GM23338 (cell line): ENCODE measurements at regions not wholly inside any gene's neighbourhood (a gene's known extent, or its start where the extent isn't known, plus 50 kb on each side); places are given as distances from the start of the nearest gene placed in this dataset.

ENCODE experiments used
- ATAC-seq: fragments of 200-7000 bp; cut with Tn5 transposase; 3 replicates; pipeline ENCODE4 v1.9.1; 2020
- DNase-seq: peaks from one replicate; pipeline ENCODE4 v3.0.0-alpha.2; 2015; ENCODE audit warnings: low spot score
- H2AFZ ChIP-seq: fragments of 200-600 bp; sonication (generic); 2 replicates; pipeline ENCODE4 v1.8.0; 2016; ENCODE audit warnings: antibody characterized with exemption, mild to moderate bottlenecking, moderate library complexity
- H3F3A ChIP-seq: fragments of 200-600 bp; sonication (generic); replicated peaks from 2 replicates; pipeline ENCODE4 v1.8.0; 2017; ENCODE audit warnings: antibody characterized with exemption, mixed run types, low read depth
- H3K27ac ChIP-seq: fragments of 200-600 bp; sonication (generic); 2 replicates; pipeline ENCODE4 v1.6.1; 2016; ENCODE audit warnings: low read depth
- H3K27me3 ChIP-seq: fragments of 200-600 bp; sonication (generic); 2 replicates; pipeline ENCODE4 v1.8.0; 2016; ENCODE audit warnings: mild to moderate bottlenecking, mixed run types, moderate library complexity; ENCODE audit not compliant: insufficient read depth
- H3K36me3 ChIP-seq: fragments of 200-600 bp; sonication (generic); 2 replicates; pipeline ENCODE4 v1.8.0; 2016; ENCODE audit warnings: mild to moderate bottlenecking; ENCODE audit not compliant: insufficient read depth
- H3K4me1 ChIP-seq: fragments of 200-600 bp; sonication (generic); 2 replicates; pipeline ENCODE4 v1.8.0; 2016; ENCODE audit warnings: mild to moderate bottlenecking, moderate library complexity; ENCODE audit not compliant: insufficient read depth
- H3K4me2 ChIP-seq: fragments of 200-600 bp; sonication (generic); 2 replicates; pipeline ENCODE4 v1.7.1; 2017; ENCODE audit warnings: mixed run types
- H3K4me3 ChIP-seq: fragments of 200-600 bp; sonication (generic); 2 replicates; pipeline ENCODE4 v1.6.1; 2016; ENCODE audit warnings: mixed run types
- H3K79me2 ChIP-seq: fragments of 200-600 bp; sonication (generic); replicated peaks from 2 replicates; pipeline ENCODE4 v1.8.0; 2017; ENCODE audit warnings: mild to moderate bottlenecking; ENCODE audit not compliant: insufficient read depth
- H3K9me2 ChIP-seq: fragments of 200-600 bp; sonication (generic); 2 replicates; pipeline ENCODE4 v1.8.0; 2017; ENCODE audit not compliant: insufficient read depth
- H4K20me1 ChIP-seq: fragments of 200-600 bp; sonication (generic); replicated peaks from 2 replicates; pipeline ENCODE4 v1.8.0; 2017; ENCODE audit warnings: mild to moderate bottlenecking; ENCODE audit not compliant: insufficient read depth
- H3K27ac Mint-ChIP-seq: 2 replicates; pipeline ENCODE4 v1.8.0; 2020; ENCODE audit warnings: inconsistent platforms, mild to moderate bottlenecking, moderate library complexity, mixed read lengths
- H3K27me3 Mint-ChIP-seq: 3 replicates; pipeline ENCODE4 v1.8.0; 2022; ENCODE audit warnings: low read depth, mild to moderate bottlenecking, moderate library complexity, mixed read lengths, inconsistent platforms; ENCODE audit not compliant: insufficient read depth, poor library complexity
- H3K36me3 Mint-ChIP-seq: 3 replicates; pipeline ENCODE4 v1.8.0; 2021; ENCODE audit warnings: low read depth, mild to moderate bottlenecking, inconsistent platforms, moderate library complexity, mixed read lengths
- H3K4me1 Mint-ChIP-seq: 3 replicates; pipeline ENCODE4 v1.8.0; 2020; ENCODE audit warnings: mild to moderate bottlenecking, inconsistent platforms, mixed read lengths
- H3K4me3 Mint-ChIP-seq: 3 replicates; pipeline ENCODE4 v1.8.0; 2021; ENCODE audit warnings: moderate library complexity, mild to moderate bottlenecking, inconsistent platforms, mixed read lengths
- H3K9me3 Mint-ChIP-seq: 3 replicates; pipeline ENCODE4 v1.8.0; 2020; ENCODE audit warnings: moderate library complexity, mild to moderate bottlenecking, inconsistent platforms, mixed read lengths
- CREB1 ChIP-seq: fragments of 250-450 bp; sonication (Bioruptor Pico); IDR thresholded peaks from 2 replicates; pipeline ENCODE4 v1.5.0; 2020; ENCODE audit warnings: low read depth, mild to moderate bottlenecking, moderate library complexity
- EZH2 ChIP-seq: fragments of 200-600 bp; sonication (generic); IDR thresholded peaks from one replicate; pipeline ENCODE4 v1.8.0; 2017; ENCODE audit warnings: antibody characterized with exemption, mild to moderate bottlenecking, low read depth; ENCODE audit not compliant: unreplicated experiment
- EZH2phosphoT487 ChIP-seq: fragments of 200-600 bp; sonication (generic); IDR thresholded peaks from one replicate; pipeline ENCODE4 v1.8.1; 2018; ENCODE audit warnings: antibody characterized with exemption; ENCODE audit not compliant: unreplicated experiment
- JUNB ChIP-seq: IDR thresholded peaks from one replicate; pipeline ENCODE4 v1.6.1; 2016; ENCODE audit warnings: antibody characterized with exemption; ENCODE audit not compliant: unreplicated experiment
- NANOG ChIP-seq: IDR thresholded peaks from 2 replicates; pipeline ENCODE4 v1.6.1; 2016; ENCODE audit warnings: antibody characterized with exemption, borderline replicate concordance
- POLR2AphosphoS5 ChIP-seq: IDR thresholded peaks from 2 replicates; pipeline ENCODE4 v1.6.1; 2016; ENCODE audit warnings: antibody characterized with exemption, low read depth
- STAT1 ChIP-seq: IDR thresholded peaks from one replicate; pipeline ENCODE4 v1.6.1; 2016; ENCODE audit warnings: antibody characterized with exemption; ENCODE audit not compliant: unreplicated experiment
- ZNF114 ChIP-seq: fragments of 250-450 bp; sonication (Bioruptor Pico); IDR thresholded peaks from 2 replicates; pipeline ENCODE4 v1.5.0; 2020; ENCODE audit warnings: mild to moderate bottlenecking, moderate library complexity
- ZNF331 ChIP-seq: fragments of 250-450 bp; sonication (Bioruptor Pico); IDR thresholded peaks from 2 replicates; pipeline ENCODE4 v1.5.0; 2020; ENCODE audit warnings: low read depth, mild to moderate bottlenecking, moderate library complexity
- TF ChIP-seq, protein P1 (sequence below): IDR thresholded peaks from one replicate; pipeline ENCODE4 v1.6.1; 2018; ENCODE audit warnings: antibody characterized with exemption; ENCODE audit not compliant: unreplicated experiment
- TF ChIP-seq, protein P2 (sequence below): fragments of 250-450 bp; sonication (Bioruptor Pico); IDR thresholded peaks from 2 replicates; pipeline ENCODE4 v1.5.0; 2020; ENCODE audit warnings: mild to moderate bottlenecking, moderate library complexity
- TF ChIP-seq, protein P3 (sequence below), 2 experiments: fragments of 200-600 bp in 1 of 2; sonication (generic) in 1 of 2; conservative IDR thresholded peaks; 2 replicates each; pipeline versions ENCODE4 v1.5.1 to v1.6.1; 2016 to 2017; ENCODE audit warnings: antibody characterized with exemption in 2 of 2, low read depth in 2 of 2, mild to moderate bottlenecking in 2 of 2, moderate library complexity in 1 of 2

DNA sequence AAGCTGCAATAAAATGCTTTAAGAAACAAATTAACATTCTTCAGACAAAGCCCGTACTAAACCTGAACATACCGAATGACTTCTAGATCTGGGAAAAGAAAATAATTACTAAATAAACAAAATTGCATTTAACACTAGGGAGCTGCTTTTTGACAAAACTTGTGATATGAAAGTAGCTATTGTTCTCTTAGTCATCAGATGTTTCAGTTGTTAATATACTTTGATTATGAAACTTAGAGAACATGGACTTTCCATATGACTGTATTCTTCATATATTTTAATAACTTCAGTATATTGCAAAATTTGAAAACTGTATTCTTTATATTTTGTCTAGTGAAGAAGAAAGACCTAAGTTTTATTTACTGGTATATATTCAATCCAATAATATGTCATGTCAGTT is 1262.1 kb downstream of the NCAM2 start:
- no peaks in the 10 kb centered on the region for H3K27me3 Mint-ChIP-seq
- H4K20me1 ChIP-seq = no peaks in the 10 kb centered on the region
- H2AFZ ChIP-seq = no peak overlapping the region
- H3K79me2 ChIP-seq = no peaks in the 10 kb centered on the region
- H3K9me2 ChIP-seq = no peaks in the 10 kb centered on the region
- DNase-seq = no peak
- no peaks in the 10 kb centered on the region for H3K36me3 Mint-ChIP-seq
- H3K27ac ChIP-seq = no peak overlapping the region
- H3K4me1 ChIP-seq = no peaks in the 10 kb centered on the region
- no peaks in the 10 kb centered on the region for H3K36me3 ChIP-seq
- H3K27ac Mint-ChIP-seq = no peak overlapping the region
- H3K4me3 Mint-ChIP-seq = no peak overlapping the region
- no peak for ATAC-seq
- no peak for TF ChIP-seq NANOG
- no peaks in the 10 kb centered on the region for H3K9me3 Mint-ChIP-seq
- no peak overlapping the region for H3K4me3 ChIP-seq
- no peaks in the 10 kb centered on the region for H3F3A ChIP-seq
- no peaks in the 10 kb centered on the region for H3K27me3 ChIP-seq
- no peaks in the 10 kb centered on the region for H3K4me1 Mint-ChIP-seq
- H3K4me2 ChIP-seq = no peak overlapping the region

DNA sequence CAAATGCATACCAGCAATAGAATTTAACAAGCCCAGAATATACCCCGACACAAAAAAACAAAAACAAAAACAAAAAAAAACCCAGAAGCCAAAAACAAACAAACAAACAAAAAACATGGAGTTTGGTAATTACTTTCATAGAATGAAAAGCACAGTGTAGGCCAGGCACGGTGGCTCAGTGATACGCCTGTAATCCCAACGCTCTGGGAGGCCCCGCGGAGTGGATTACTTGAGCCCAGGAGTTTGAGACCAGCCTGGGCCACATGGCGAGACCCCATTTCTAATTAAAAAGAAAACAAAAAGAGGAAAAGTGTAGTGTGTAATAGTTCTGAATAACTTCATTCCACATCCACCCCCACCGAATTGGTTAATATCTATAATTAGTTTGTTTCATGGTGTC is 1265.7 kb downstream of the NCAM2 start:
- Histone ChIP-seq H3K4me3 (no peak overlapping the region), H3K27me3 (no peaks in the 10 kb centered on the region), H3K4me2 (no peak overlapping the region), H3K27ac (no peak overlapping the region), H3F3A (no peaks in the 10 kb centered on the region), H3K79me2 (no peaks in the 10 kb centered on the region), H3K36me3 (no peaks in the 10 kb centered on the region), H2AFZ (no peak overlapping the region), H4K20me1 (no peaks in the 10 kb centered on the region), H3K4me1 (no peaks in the 10 kb centered on the region), H3K9me2 (peaks cover 7% of the 10 kb centered on the region; the same call in 1 of the 2 replicates)
- DNase-seq = no peak
- Mint-ChIP-seq H3K27ac (no peak overlapping the region), H3K27me3 (no peaks in the 10 kb centered on the region), H3K4me1 (no peaks in the 10 kb centered on the region), H3K36me3 (no peaks in the 10 kb centered on the region), H3K4me3 (no peak overlapping the region), H3K9me3 (no peaks in the 10 kb centered on the region; the same call in 2 of the 3 replicates)
- no peak for ATAC-seq
- TF ChIP-seq JUNB (no peak), EZH2phosphoT487 (no peak), STAT1 (no peak), POLR2AphosphoS5 (no peak), ZNF331 (no peak), EZH2 (no peak), ZNF114 (CRISPR knock-in tag) (no peak), CREB1 (no peak), NANOG (no peak)
- TF ChIP-seq, protein P1, sequence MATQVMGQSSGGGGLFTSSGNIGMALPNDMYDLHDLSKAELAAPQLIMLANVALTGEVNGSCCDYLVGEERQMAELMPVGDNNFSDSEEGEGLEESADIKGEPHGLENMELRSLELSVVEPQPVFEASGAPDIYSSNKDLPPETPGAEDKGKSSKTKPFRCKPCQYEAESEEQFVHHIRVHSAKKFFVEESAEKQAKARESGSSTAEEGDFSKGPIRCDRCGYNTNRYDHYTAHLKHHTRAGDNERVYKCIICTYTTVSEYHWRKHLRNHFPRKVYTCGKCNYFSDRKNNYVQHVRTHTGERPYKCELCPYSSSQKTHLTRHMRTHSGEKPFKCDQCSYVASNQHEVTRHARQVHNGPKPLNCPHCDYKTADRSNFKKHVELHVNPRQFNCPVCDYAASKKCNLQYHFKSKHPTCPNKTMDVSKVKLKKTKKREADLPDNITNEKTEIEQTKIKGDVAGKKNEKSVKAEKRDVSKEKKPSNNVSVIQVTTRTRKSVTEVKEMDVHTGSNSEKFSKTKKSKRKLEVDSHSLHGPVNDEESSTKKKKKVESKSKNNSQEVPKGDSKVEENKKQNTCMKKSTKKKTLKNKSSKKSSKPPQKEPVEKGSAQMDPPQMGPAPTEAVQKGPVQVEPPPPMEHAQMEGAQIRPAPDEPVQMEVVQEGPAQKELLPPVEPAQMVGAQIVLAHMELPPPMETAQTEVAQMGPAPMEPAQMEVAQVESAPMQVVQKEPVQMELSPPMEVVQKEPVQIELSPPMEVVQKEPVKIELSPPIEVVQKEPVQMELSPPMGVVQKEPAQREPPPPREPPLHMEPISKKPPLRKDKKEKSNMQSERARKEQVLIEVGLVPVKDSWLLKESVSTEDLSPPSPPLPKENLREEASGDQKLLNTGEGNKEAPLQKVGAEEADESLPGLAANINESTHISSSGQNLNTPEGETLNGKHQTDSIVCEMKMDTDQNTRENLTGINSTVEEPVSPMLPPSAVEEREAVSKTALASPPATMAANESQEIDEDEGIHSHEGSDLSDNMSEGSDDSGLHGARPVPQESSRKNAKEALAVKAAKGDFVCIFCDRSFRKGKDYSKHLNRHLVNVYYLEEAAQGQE = no peak
- TF ChIP-seq, protein P2, sequence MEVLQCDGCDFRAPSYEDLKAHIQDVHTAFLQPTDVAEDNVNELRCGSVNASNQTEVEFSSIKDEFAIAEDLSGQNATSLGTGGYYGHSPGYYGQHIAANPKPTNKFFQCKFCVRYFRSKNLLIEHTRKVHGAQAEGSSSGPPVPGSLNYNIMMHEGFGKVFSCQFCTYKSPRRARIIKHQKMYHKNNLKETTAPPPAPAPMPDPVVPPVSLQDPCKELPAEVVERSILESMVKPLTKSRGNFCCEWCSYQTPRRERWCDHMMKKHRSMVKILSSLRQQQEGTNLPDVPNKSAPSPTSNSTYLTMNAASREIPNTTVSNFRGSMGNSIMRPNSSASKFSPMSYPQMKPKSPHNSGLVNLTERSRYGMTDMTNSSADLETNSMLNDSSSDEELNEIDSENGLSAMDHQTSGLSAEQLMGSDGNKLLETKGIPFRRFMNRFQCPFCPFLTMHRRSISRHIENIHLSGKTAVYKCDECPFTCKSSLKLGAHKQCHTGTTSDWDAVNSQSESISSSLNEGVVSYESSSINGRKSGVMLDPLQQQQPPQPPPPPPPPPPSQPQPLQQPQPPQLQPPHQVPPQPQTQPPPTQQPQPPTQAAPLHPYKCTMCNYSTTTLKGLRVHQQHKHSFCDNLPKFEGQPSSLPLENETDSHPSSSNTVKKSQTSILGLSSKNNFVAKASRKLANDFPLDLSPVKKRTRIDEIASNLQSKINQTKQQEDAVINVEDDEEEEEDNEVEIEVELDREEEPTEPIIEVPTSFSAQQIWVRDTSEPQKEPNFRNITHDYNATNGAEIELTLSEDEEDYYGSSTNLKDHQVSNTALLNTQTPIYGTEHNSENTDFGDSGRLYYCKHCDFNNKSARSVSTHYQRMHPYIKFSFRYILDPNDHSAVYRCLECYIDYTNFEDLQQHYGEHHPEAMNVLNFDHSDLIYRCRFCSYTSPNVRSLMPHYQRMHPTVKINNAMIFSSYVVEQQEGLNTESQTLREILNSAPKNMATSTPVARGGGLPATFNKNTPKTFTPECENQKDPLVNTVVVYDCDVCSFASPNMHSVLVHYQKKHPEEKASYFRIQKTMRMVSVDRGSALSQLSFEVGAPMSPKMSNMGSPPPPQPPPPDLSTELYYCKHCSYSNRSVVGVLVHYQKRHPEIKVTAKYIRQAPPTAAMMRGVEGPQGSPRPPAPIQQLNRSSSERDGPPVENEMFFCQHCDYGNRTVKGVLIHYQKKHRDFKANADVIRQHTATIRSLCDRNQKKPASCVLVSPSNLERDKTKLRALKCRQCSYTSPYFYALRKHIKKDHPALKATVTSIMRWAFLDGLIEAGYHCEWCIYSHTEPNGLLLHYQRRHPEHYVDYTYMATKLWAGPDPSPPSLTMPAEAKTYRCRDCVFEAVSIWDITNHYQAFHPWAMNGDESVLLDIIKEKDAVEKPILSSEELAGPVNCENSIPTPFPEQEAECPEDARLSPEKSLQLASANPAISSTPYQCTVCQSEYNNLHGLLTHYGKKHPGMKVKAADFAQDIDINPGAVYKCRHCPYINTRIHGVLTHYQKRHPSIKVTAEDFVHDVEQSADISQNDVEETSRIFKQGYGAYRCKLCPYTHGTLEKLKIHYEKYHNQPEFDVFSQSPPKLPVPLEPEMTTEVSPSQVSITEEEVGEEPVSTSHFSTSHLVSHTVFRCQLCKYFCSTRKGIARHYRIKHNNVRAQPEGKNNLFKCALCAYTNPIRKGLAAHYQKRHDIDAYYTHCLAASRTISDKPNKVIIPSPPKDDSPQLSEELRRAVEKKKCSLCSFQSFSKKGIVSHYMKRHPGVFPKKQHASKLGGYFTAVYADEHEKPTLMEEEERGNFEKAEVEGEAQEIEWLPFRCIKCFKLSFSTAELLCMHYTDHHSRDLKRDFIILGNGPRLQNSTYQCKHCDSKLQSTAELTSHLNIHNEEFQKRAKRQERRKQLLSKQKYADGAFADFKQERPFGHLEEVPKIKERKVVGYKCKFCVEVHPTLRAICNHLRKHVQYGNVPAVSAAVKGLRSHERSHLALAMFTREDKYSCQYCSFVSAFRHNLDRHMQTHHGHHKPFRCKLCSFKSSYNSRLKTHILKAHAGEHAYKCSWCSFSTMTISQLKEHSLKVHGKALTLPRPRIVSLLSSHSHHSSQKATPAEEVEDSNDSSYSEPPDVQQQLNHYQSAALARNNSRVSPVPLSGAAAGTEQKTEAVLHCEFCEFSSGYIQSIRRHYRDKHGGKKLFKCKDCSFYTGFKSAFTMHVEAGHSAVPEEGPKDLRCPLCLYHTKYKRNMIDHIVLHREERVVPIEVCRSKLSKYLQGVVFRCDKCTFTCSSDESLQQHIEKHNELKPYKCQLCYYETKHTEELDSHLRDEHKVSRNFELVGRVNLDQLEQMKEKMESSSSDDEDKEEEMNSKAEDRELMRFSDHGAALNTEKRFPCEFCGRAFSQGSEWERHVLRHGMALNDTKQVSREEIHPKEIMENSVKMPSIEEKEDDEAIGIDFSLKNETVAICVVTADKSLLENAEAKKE (CRISPR knock-in tag) = no peak
- TF ChIP-seq, protein P3, sequence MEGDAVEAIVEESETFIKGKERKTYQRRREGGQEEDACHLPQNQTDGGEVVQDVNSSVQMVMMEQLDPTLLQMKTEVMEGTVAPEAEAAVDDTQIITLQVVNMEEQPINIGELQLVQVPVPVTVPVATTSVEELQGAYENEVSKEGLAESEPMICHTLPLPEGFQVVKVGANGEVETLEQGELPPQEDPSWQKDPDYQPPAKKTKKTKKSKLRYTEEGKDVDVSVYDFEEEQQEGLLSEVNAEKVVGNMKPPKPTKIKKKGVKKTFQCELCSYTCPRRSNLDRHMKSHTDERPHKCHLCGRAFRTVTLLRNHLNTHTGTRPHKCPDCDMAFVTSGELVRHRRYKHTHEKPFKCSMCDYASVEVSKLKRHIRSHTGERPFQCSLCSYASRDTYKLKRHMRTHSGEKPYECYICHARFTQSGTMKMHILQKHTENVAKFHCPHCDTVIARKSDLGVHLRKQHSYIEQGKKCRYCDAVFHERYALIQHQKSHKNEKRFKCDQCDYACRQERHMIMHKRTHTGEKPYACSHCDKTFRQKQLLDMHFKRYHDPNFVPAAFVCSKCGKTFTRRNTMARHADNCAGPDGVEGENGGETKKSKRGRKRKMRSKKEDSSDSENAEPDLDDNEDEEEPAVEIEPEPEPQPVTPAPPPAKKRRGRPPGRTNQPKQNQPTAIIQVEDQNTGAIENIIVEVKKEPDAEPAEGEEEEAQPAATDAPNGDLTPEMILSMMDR (conservative IDR thresholded peaks at IDR 0.05; ENCODE audit: low read depth in 2 of 2) = no peak
